OCI-LY3 (cell line): ENCODE measurements at regions not wholly inside any gene's neighbourhood (a gene's known extent, or its start where the extent isn't known, plus 50 kb on each side); places are given as distances from the start of the nearest gene placed in this dataset.

Experiments
- CTCF ChIP-seq: fragments of 200-600, 300-600 bp; sonication (generic); IDR thresholded peaks from 2 replicates; pipeline ENCODE4 v1.5.1; 2014; ENCODE audit warnings: antibody characterized with exemption, low read length, low read depth
- EZH2phosphoT487 ChIP-seq: fragments of 200-600 bp; shearing (Covaris generic); IDR thresholded peaks from 2 replicates; pipeline ENCODE4 v1.6.1; 2018; ENCODE audit warnings: antibody characterized with exemption, mixed run types, low read depth

GRCh38 chr10:2728087-2728486, 339.3 kb upstream of the PFKP start:
- TF ChIP-seq CTCF (no peak), EZH2phosphoT487 (no peak)
